MM.1S (cell line): ENCODE measurements at regions not wholly inside any gene's neighbourhood (a gene's known extent, or its start where the extent isn't known, plus 50 kb on each side); places are given as distances from the start of the nearest gene placed in this dataset.

ENCODE experiments used
- EZH2 ChIP-seq: fragments of 300-600 bp; sonication (generic); optimal IDR thresholded peaks from 2 replicates; pipeline ENCODE3; 2017; ENCODE audit warnings: low read depth, mild to moderate bottlenecking, antibody characterized with exemption, low read length, mixed read lengths
- EZH2phosphoT487 ChIP-seq: fragments of 300-600 bp; sonication (generic); IDR thresholded peaks from 2 replicates; pipeline ENCODE4 v1.6.1; 2018; ENCODE audit warnings: antibody characterized with exemption, low read length
- TF ChIP-seq, protein P1 (sequence below): fragments of 300-600 bp; sonication (generic); IDR thresholded peaks from 2 replicates; pipeline ENCODE4 v1.5.1; 2016; ENCODE audit warnings: antibody characterized with exemption, low read length, mixed read lengths

DNA sequence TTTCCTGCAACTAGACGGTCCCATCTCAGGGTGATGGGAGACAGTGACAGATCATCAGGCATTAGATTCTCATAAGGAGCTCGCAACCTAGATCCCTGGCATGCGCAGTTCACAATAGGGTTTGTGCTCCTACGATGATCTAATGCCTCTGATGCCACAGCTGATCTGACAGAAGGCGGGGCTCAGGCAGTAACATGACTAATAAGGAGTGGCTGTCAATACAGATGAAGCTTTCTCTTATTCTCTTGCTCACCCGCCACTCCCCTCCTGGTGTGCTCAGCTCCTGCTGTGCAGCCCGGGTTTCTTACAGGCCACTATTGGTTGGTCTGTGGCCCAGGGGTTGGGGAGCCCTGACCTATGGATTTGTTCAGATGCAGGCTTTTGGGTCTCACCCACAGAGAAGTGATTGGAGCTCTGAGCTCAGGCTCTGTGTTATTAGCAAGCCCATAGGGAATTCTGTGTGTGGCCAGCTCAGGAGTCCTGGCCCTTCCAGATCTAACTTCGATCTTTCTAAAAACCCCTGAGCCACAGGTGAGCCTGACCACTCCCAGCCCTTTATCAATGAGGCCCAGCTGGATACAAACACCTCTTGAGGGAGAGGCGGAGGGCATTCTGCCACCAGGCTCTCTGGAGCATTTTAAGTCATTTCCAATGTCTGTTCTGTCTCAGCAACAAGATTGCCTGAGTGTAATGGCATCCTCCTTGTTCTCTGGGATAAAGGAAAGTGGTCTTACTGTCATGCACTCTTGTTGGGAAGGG, 351.8 kb downstream of the BUD13 start:
- TF ChIP-seq, protein P1, sequence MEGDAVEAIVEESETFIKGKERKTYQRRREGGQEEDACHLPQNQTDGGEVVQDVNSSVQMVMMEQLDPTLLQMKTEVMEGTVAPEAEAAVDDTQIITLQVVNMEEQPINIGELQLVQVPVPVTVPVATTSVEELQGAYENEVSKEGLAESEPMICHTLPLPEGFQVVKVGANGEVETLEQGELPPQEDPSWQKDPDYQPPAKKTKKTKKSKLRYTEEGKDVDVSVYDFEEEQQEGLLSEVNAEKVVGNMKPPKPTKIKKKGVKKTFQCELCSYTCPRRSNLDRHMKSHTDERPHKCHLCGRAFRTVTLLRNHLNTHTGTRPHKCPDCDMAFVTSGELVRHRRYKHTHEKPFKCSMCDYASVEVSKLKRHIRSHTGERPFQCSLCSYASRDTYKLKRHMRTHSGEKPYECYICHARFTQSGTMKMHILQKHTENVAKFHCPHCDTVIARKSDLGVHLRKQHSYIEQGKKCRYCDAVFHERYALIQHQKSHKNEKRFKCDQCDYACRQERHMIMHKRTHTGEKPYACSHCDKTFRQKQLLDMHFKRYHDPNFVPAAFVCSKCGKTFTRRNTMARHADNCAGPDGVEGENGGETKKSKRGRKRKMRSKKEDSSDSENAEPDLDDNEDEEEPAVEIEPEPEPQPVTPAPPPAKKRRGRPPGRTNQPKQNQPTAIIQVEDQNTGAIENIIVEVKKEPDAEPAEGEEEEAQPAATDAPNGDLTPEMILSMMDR: no peak
- TF ChIP-seq EZH2 (no peak), EZH2phosphoT487 (no peak)
